Tibial nerve (tissue), 4 donors: ENCODE measurements at regions not wholly inside any gene's neighbourhood (a gene's known extent, or its start where the extent isn't known, plus 50 kb on each side); places are given as distances from the start of the nearest gene placed in this dataset.

Experiments
- DNase-seq, 2 donors: peaks; one replicate each; pipeline ENCODE4 v3.0.0-alpha.2; 2019; ENCODE audit warnings: low spot score in 2 of 2
- H3K27ac ChIP-seq, 4 donors: fragments of 200-600 bp; sonication (generic) in 3 of 4; one replicate each; pipeline ENCODE4 v1.5.1; 2017 to 2019; ENCODE audit warnings: mild to moderate bottlenecking in 1 of 4
- H3K27me3 ChIP-seq, 2 donors: fragments of 200-600 bp; sonication (generic) in 1 of 2; one replicate each; pipeline versions ENCODE4 v1.5.1 to v1.6.0; 2017 to 2019
- H3K36me3 ChIP-seq, 3 donors: fragments of 200-600 bp; sonication (generic); one replicate each; pipeline ENCODE4 v1.5.1; 2018 to 2019
- H3K4me1 ChIP-seq, 4 donors: fragments of 200-600 bp; sonication (generic) in 3 of 4; one replicate each; pipeline ENCODE4 v1.5.1; 2017 to 2019
- H3K4me3 ChIP-seq, 4 donors: fragments of 200-600 bp; sonication (generic) in 3 of 4; one replicate each; pipeline ENCODE4 v1.5.1; 2017 to 2019; ENCODE audit warnings: mild to moderate bottlenecking in 1 of 4, moderate library complexity in 1 of 4
- H3K9me3 ChIP-seq, 4 donors: fragments of 200-600 bp; sonication (generic) in 3 of 4; one replicate each; pipeline ENCODE4 v1.5.1; 2017 to 2019
- CTCF ChIP-seq, 5 experiments: fragments of 200-600 bp in 3 of 5; fragments of 450-650 bp in 2 of 5; sonication (generic) in 3 of 5; IDR thresholded peaks; one replicate each; pipeline ENCODE4 v1.5.1; 2016 to 2019; ENCODE audit warnings: antibody characterized with exemption in 5 of 5, mild to moderate bottlenecking in 3 of 5, moderate library complexity in 2 of 5
- EP300 ChIP-seq, 2 donors: sonication (generic); formaldehyde crosslinking; IDR thresholded peaks; one replicate each; pipeline ENCODE4 v1.6.1; 2017; ENCODE audit warnings: antibody characterized with exemption in 2 of 2, mild to moderate bottlenecking in 1 of 2
- POLR2A ChIP-seq, 2 donors: fragments of 450-650 bp; IDR thresholded peaks; one replicate each; pipeline ENCODE4 v1.6.1; 2017; ENCODE audit warnings: antibody characterized with exemption in 2 of 2, mild to moderate bottlenecking in 2 of 2, moderate library complexity in 2 of 2
- WGBS, 2 donors: methylation state at CpG; one replicate each; pipeline ENCODE4 v1.1.5; 2018; 5-methylcytosine and 5-hydroxymethylcytosine counted together

- 90 to 92% methylated on average over 1 of the region's 1 CpG for WGBS, 2 donors
- H3K4me3 ChIP-seq = no peak overlapping the region
- H3K27ac ChIP-seq = no peak overlapping the region
- no peak for DNase-seq
- H3K27me3 ChIP-seq = no peaks in the 10 kb centered on the region
- TF ChIP-seq CTCF (IDR thresholded peaks at IDR 0.05) = no peak
- TF ChIP-seq POLR2A (IDR thresholded peaks at IDR 0.05) = no peak
- TF ChIP-seq EP300 (IDR thresholded peaks at IDR 0.05) = no peak
- no peaks in the 10 kb centered on the region for H3K36me3 ChIP-seq
- no peaks in the 10 kb centered on the region for H3K9me3 ChIP-seq
- no peaks in the 10 kb centered on the region for H3K4me1 ChIP-seq
These were observed 441.9 kb downstream of the TLL1 start for GRCh38 chr4:166314902-166315301.

DNA sequence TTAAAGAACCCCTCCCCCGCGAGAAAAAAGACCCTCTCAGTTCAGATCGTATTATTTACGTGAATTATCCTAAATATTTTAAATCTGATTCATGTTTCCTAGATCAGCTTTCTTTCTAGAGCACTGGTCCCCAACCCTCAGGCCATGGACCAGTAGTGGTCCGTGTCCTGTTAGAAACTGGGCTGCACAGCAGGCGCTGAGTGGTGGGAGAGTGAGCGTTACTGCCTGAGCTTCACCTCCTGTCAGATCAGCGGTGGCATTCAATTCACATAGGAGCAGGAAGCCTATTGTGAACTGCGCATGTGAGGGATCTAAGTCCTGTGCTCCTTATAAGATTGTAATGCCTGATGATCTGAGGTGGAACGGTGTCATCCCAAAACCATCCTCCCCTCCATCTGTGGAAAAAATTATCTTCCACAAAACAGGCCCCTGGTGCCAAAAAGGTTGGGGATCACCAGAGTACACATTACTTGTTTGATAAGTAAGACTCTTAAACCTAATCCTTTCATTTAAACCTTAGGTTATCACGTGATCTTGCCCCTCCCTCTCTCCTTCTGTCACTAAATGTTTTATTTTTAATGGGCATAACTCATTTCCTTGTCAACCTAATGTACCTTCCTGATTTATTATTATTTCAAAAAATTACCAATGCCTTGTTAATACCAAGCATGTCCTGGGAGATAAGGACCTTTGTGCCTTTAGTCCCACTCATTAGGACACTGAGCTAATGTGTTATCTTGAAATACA lies 442.9 kb downstream of the TLL1 start:
- WGBS, 2 donors = 90 to 93% methylated on average over 11 of the region's 11 CpGs
- Histone ChIP-seq H3K4me1 (no peaks in the 10 kb centered on the region), H3K9me3 (no peaks in the 10 kb centered on the region), H3K4me3 (no peak overlapping the region), H3K27me3 (no peaks in the 10 kb centered on the region), H3K36me3 (no peaks in the 10 kb centered on the region), H3K27ac (no peak overlapping the region)
- DNase-seq = no peak
- TF ChIP-seq EP300 (IDR thresholded peaks at IDR 0.05) (no peak), POLR2A (IDR thresholded peaks at IDR 0.05) (no peak), CTCF (IDR thresholded peaks at IDR 0.05) (no peak)

GRCh38 chr4:166318810-166319525 lies 445.9 kb downstream of the TLL1 start:
- H3K27ac ChIP-seq = no peak overlapping the region

DNA sequence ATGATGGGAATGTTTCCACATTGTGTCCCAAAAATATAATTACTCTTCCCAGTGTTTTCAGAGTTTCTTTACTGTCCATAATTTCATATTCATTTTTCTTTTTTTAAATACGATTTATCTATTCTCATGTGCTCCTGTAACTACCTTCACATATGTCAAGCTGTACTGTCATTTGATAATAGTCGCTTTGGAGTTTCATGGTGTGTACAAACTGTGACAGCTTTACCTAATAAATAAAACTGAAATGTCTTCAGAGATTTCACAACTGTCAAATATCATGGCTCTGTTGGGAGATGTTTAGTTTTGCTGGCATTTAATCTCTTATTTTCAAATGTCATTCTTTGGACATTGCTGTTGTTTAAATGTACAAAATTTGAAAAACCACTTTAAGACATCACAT lies 450.2 kb downstream of the TLL1 start:
- WGBS, 2 donors = 87 to 88% methylated on average over 2 of the region's 2 CpGs
- Histone ChIP-seq H3K4me3 (no peak overlapping the region), H3K36me3 (no peaks in the 10 kb centered on the region), H3K27me3 (no peaks in the 10 kb centered on the region), H3K27ac (no peak overlapping the region), H3K9me3 (no peaks in the 10 kb centered on the region), H3K4me1 (no peaks in the 10 kb centered on the region)
- TF ChIP-seq CTCF (IDR thresholded peaks at IDR 0.05) (no peak), POLR2A (IDR thresholded peaks at IDR 0.05) (no peak), EP300 (IDR thresholded peaks at IDR 0.05) (no peak)
- no peak for DNase-seq

More at GRCh38 chr4:166318810-166319525, 445.9 kb downstream of the TLL1 start:
- WGBS, 2 donors = 71% methylated on average over 4 of the region's 4 CpGs
- TF ChIP-seq EP300 (IDR thresholded peaks at IDR 0.05) (no peak), CTCF (IDR thresholded peaks at IDR 0.05) (no peak), POLR2A (IDR thresholded peaks at IDR 0.05) (no peak)
- no peak for DNase-seq
- no peaks in the 10 kb centered on the region for H3K4me1 ChIP-seq
- no peak overlapping the region for H3K4me3 ChIP-seq
- H3K36me3 ChIP-seq = no peaks in the 10 kb centered on the region
- no peaks in the 10 kb centered on the region for H3K27me3 ChIP-seq
- no peaks in the 10 kb centered on the region for H3K9me3 ChIP-seq

GRCh38 chr4:166324321-166324720 lies 451.3 kb downstream of the TLL1 start:
- TF ChIP-seq CTCF (IDR thresholded peaks at IDR 0.05) = no peak
- no peak for TF ChIP-seq POLR2A (IDR thresholded peaks at IDR 0.05)
- TF ChIP-seq EP300 (IDR thresholded peaks at IDR 0.05) = no peak
- H3K27ac ChIP-seq = no peak overlapping the region
- no peaks in the 10 kb centered on the region for H3K4me1 ChIP-seq
- H3K27me3 ChIP-seq = no peaks in the 10 kb centered on the region
- no peak overlapping the region for H3K4me3 ChIP-seq
- no peaks in the 10 kb centered on the region for H3K9me3 ChIP-seq
- H3K36me3 ChIP-seq = no peaks in the 10 kb centered on the region
- WGBS, 2 donors = 51 to 54% methylated on average over 4 of the region's 4 CpGs
- no peak for DNase-seq
